DOHH2 (cell line): ENCODE measurements at regions not wholly inside any gene's neighbourhood (a gene's known extent, or its start where the extent isn't known, plus 50 kb on each side); places are given as distances from the start of the nearest gene placed in this dataset.

ENCODE experiments used
- CTCF ChIP-seq: fragments of 200-600 bp; sonication (generic); IDR thresholded peaks from one replicate; pipeline ENCODE4 v1.5.1; 2014; ENCODE audit warnings: antibody characterized with exemption, mild to moderate bottlenecking, low read depth, low read length; ENCODE audit not compliant: poor library complexity, severe bottlenecking
- EZH2phosphoT487 ChIP-seq: fragments of 200-600 bp; sonication (generic); IDR thresholded peaks from 2 replicates; pipeline ENCODE4 v1.6.1; 2017; ENCODE audit warnings: borderline replicate concordance, mild to moderate bottlenecking, antibody characterized with exemption, low read length, moderate library complexity, mixed read lengths

DNA sequence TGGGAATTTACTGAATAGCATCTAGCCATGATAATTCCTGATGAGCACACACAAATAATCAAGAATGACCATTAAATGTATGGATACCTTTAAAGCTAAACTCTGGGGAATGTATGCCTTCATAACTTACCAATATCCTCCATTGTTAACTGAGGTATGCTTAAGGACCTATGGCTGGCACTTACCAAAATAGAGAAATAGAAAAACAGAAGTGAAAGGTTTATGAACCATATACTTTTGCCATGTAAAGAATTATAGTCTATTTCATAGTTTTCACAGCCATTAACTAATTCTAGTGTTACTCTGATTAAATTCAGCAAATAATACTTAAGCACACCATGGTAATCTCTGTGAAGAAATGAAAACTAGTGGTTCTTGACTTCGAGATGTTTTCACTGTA is 1360.6 kb upstream of the LRRTM3 start:
- TF ChIP-seq EZH2phosphoT487 (no peak), CTCF (no peak)
